ENCODE measurements at regions not wholly inside any gene's neighbourhood (a gene's known extent, or its start where the extent isn't known, plus 50 kb on each side); places are given as distances from the start of the nearest gene placed in this dataset.

DNA sequence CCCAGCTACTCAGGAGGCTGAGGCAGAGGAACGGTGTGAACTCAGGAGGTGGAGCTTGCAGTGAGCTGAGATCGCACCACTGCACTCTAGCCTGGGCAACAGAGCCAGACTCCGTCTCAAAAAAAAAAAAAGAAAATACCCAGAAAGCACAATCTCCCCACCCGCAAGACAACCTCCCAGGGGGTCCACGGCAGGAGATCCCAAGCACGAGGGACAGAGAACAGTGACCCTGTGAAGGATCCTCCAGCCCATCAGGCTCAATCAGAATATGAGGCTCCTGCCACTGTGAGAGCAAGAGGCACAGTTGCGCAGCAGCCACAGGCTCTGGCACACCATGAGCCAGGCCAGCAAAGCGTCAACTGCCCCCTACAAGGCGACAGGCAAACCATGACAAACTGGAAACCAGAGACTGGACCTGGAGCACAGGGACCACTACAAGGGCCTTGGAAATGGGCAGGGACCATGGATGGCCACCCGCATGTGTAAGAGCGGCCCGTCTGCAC, 164.8 kb upstream of the GRK3 start:
- H3K4me1 ChIP-seq (ENCODE audit: control insufficient read depth in 3 of 3, insufficient read depth in 3 of 3, low read length in 3 of 3): peaks cover 28 to 45% (median 40%) of the 10 kb centered on the region in 3 donors

DNA sequence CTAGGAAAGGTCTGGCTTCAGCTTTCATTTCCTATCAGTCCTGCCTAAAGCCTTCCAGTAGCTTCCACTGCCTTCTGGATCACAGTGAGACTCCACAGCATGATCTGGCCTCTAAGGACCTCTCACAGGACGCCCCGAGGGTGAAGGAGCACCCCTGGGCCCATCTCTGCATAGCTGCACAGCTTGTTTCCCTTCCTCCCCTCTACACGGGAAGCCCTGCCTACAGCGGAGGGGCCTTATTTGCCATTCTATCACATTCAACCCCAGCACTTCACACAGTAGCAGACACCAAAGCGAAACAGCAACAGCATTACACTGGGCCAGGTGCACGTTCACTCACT, 162.3 kb upstream of the GRK3 start:
- no peaks in the 10 kb centered on the region for H3K27me3 ChIP-seq (ENCODE audit: control insufficient read depth in 3 of 3, insufficient read depth in 3 of 3, low read length in 3 of 3)
- H3K9ac ChIP-seq (ENCODE audit: low read depth in 1 of 3, low read length in 3 of 3): peak overlapping the region in 1 of 3 donors; percentile 60
- no peaks in the 10 kb centered on the region for H3K36me3 ChIP-seq (ENCODE audit: control insufficient read depth in 3 of 3, insufficient read depth in 3 of 3, low read length in 3 of 3)
- H3K27ac ChIP-seq (ENCODE audit: low read depth, low read length): peak overlapping the region; percentile 71
- H3K4me3 ChIP-seq (ENCODE audit: low read length in 3 of 3): no peak overlapping the region
- peaks cover 30 to 40% (median 34%) of the 10 kb centered on the region in 3 donors for H3K4me1 ChIP-seq (ENCODE audit: control insufficient read depth in 3 of 3, insufficient read depth in 3 of 3, low read length in 3 of 3)
- H3K9me3 ChIP-seq (ENCODE audit: control insufficient read depth in 3 of 3, low read length in 3 of 3): no peaks in the 10 kb centered on the region

More for the DNA sequence above, 164.8 kb upstream of the GRK3 start:
- H3K27me3 ChIP-seq (ENCODE audit: control insufficient read depth in 3 of 3, insufficient read depth in 3 of 3, low read length in 3 of 3): no peaks in the 10 kb centered on the region
- H3K9ac ChIP-seq (ENCODE audit: low read depth in 1 of 3, low read length in 3 of 3): no peak overlapping the region
- H3K9me3 ChIP-seq (ENCODE audit: control insufficient read depth in 3 of 3, low read length in 3 of 3): no peaks in the 10 kb centered on the region
- no peak overlapping the region for H3K4me3 ChIP-seq (ENCODE audit: low read length in 3 of 3)
- no peaks in the 10 kb centered on the region for H3K36me3 ChIP-seq (ENCODE audit: control insufficient read depth in 3 of 3, insufficient read depth in 3 of 3, low read length in 3 of 3)
- H3K27ac ChIP-seq (ENCODE audit: low read depth, low read length): no peak overlapping the region

DNA sequence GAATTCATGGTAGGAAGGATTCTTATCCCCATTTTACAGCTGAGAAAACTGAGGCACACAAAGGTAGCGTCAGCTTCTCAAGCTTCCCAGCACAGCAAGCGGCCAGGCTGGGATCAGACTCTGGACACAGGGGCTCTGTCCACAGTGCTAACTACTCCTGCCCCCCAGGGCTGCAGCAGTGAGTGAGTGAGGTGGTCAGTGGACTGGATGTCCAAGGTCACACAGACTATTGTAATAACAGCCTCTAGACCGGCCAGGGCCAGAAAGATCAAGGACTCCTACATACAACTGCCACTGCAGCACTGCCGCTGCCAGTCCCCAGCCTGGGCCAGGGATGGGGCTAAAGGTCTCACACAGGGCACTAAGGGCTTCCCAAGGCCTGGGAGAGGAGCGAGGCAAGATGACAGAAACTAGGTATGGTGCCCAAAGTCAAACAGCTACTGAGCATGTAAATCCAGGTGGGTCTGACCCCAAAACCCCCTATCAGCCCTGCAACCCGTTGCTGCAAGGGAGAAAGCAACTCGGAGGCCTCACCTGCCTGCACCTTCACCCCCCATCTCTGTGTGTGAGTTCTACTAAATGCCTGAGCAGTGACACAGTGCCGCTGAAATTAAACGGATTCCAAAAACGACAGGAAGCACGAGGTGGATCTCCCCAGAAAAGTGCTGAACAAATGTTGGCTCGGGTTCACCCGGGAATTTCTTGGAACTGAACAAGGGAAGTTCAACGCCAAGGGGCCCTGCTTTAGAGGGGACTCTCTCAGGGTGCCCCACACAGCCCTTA, 161.8 kb upstream of the GRK3 start:
- peak overlapping the region; percentile 71 for H3K27ac ChIP-seq (ENCODE audit: low read depth, low read length)
- no peaks in the 10 kb centered on the region for H3K27me3 ChIP-seq (ENCODE audit: control insufficient read depth in 3 of 3, insufficient read depth in 3 of 3, low read length in 3 of 3)
- peak overlapping the region in 2 of 3 donors; percentile 45 to 60 for H3K9ac ChIP-seq (ENCODE audit: low read depth in 1 of 3, low read length in 3 of 3)
- H3K36me3 ChIP-seq (ENCODE audit: control insufficient read depth in 3 of 3, insufficient read depth in 3 of 3, low read length in 3 of 3): no peaks in the 10 kb centered on the region
- H3K4me3 ChIP-seq (ENCODE audit: low read length in 3 of 3): peak overlapping the region in 2 of 3 donors; percentile 17 to 49
- no peaks in the 10 kb centered on the region for H3K9me3 ChIP-seq (ENCODE audit: control insufficient read depth in 3 of 3, low read length in 3 of 3)
- H3K4me1 ChIP-seq (ENCODE audit: control insufficient read depth in 3 of 3, insufficient read depth in 3 of 3, low read length in 3 of 3): peaks cover 30 to 40% (median 34%) of the 10 kb centered on the region in 3 donors

DNA sequence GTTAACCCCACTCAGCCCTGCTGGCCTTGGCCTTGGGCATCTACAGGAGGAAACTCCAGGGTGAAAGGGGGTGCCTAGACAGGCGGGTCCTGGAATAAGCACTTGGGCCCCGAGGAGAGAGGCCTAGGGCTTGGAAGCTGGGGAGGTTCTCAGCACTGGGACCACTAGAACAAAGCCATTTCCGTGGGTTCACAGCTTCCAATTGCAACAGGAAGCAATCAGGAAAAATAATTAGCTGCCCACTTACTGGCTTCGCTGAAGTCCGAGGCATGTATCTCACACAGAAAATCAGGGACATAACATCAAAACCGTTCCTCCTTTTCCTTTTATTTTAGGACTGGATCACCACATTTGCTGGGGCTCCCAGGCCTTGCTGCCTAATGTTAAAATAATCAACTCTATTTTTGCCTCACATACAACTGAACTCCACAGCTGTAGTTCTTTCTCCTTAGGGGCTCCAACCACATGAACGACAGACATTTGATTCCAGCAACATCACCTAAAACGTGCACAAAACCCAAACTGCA, 161.1 kb upstream of the GRK3 start:
- Histone ChIP-seq H3K9ac (ENCODE audit: low read depth in 1 of 3, low read length in 3 of 3) (peak overlapping the region in 2 of 3 donors; percentile 60 to 69), H3K4me3 (ENCODE audit: low read length in 3 of 3) (peak overlapping the region; percentile 62 to 72 (median 63)), H3K4me1 (ENCODE audit: control insufficient read depth in 3 of 3, insufficient read depth in 3 of 3, low read length in 3 of 3) (peaks cover 30 to 40% (median 34%) of the 10 kb centered on the region in 3 donors), H3K36me3 (ENCODE audit: control insufficient read depth in 3 of 3, insufficient read depth in 3 of 3, low read length in 3 of 3) (no peaks in the 10 kb centered on the region), H3K27me3 (ENCODE audit: control insufficient read depth in 3 of 3, insufficient read depth in 3 of 3, low read length in 3 of 3) (no peaks in the 10 kb centered on the region), H3K27ac (ENCODE audit: low read depth, low read length) (peak overlapping the region; percentile 71), H3K9me3 (ENCODE audit: control insufficient read depth in 3 of 3, low read length in 3 of 3) (no peaks in the 10 kb centered on the region)

DNA sequence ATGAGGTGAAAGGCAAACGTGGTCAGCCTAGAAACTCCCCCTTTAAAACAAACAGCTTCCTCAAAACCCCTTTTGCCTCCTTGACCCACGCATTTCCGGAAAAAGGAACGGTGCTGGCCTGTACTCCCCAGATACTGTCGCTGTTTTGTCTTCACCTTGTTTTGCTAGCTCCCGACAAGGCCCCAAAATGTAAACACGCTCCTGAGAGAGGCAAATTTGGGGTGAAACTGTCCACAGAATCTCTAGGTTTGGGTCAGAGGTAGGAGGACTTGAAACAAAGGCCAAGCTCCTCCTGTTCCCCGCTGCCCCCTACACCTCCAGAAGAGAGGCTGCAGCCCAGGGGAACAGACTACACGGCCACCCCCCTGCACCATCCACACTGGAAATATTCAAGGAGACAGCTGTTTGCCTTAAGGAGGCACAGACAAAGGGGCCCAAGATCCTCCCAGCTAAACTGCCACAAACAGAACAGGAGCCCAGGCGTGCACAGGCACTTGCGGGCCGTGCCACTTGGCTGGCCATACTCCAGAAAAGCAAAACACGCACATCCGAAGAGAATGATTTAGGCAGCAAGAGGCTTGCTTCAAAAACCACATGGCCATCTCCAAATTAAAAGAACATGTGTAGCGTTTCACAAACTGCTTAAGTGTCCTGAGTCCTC, 160.5 kb upstream of the GRK3 start:
- Histone ChIP-seq H3K9me3 (ENCODE audit: control insufficient read depth in 3 of 3, low read length in 3 of 3) (no peaks in the 10 kb centered on the region), H3K36me3 (ENCODE audit: control insufficient read depth in 3 of 3, insufficient read depth in 3 of 3, low read length in 3 of 3) (no peaks in the 10 kb centered on the region), H3K4me1 (ENCODE audit: control insufficient read depth in 3 of 3, insufficient read depth in 3 of 3, low read length in 3 of 3) (peaks cover 30 to 40% (median 34%) of the 10 kb centered on the region in 3 donors), H3K9ac (ENCODE audit: low read depth in 1 of 3, low read length in 3 of 3) (peak overlapping the region in 2 of 3 donors; percentile 69 to 78), H3K27me3 (ENCODE audit: control insufficient read depth in 3 of 3, insufficient read depth in 3 of 3, low read length in 3 of 3) (no peaks in the 10 kb centered on the region), H3K27ac (ENCODE audit: low read depth, low read length) (peak overlapping the region; percentile 71), H3K4me3 (ENCODE audit: low read length in 3 of 3) (peak overlapping the region; percentile 62 to 72 (median 63))

DNA sequence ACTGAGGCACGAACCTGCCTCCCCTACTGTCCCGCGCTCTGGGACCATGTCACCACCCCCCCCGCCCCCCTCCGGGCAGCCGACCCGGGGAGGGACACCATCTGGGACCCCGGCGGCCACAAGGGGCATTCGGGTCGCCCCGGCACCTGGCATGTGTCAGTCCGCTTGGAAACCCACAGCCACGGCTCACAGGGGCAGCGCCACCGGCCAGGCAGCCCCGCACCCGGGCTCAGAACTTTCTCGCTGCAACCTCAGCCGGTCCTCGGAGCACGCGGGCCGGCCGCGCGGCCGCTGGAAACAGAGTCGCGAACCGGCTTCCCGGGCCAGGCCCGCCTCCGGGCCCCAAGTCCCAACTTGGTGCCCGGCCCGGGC, 159.9 kb upstream of the GRK3 start:
- H3K27me3 ChIP-seq (ENCODE audit: control insufficient read depth in 3 of 3, insufficient read depth in 3 of 3, low read length in 3 of 3): no peaks in the 10 kb centered on the region
- H3K27ac ChIP-seq (ENCODE audit: low read depth, low read length): peak overlapping the region; percentile 71
- no peaks in the 10 kb centered on the region for H3K9me3 ChIP-seq (ENCODE audit: control insufficient read depth in 3 of 3, low read length in 3 of 3)
- peaks cover 30 to 40% (median 34%) of the 10 kb centered on the region in 3 donors for H3K4me1 ChIP-seq (ENCODE audit: control insufficient read depth in 3 of 3, insufficient read depth in 3 of 3, low read length in 3 of 3)
- H3K4me3 ChIP-seq (ENCODE audit: low read length in 3 of 3): peak overlapping the region; percentile 62 to 72 (median 63)
- no peaks in the 10 kb centered on the region for H3K36me3 ChIP-seq (ENCODE audit: control insufficient read depth in 3 of 3, insufficient read depth in 3 of 3, low read length in 3 of 3)
- peak overlapping the region in 2 of 3 donors; percentile 69 to 78 for H3K9ac ChIP-seq (ENCODE audit: low read depth in 1 of 3, low read length in 3 of 3)

DNA sequence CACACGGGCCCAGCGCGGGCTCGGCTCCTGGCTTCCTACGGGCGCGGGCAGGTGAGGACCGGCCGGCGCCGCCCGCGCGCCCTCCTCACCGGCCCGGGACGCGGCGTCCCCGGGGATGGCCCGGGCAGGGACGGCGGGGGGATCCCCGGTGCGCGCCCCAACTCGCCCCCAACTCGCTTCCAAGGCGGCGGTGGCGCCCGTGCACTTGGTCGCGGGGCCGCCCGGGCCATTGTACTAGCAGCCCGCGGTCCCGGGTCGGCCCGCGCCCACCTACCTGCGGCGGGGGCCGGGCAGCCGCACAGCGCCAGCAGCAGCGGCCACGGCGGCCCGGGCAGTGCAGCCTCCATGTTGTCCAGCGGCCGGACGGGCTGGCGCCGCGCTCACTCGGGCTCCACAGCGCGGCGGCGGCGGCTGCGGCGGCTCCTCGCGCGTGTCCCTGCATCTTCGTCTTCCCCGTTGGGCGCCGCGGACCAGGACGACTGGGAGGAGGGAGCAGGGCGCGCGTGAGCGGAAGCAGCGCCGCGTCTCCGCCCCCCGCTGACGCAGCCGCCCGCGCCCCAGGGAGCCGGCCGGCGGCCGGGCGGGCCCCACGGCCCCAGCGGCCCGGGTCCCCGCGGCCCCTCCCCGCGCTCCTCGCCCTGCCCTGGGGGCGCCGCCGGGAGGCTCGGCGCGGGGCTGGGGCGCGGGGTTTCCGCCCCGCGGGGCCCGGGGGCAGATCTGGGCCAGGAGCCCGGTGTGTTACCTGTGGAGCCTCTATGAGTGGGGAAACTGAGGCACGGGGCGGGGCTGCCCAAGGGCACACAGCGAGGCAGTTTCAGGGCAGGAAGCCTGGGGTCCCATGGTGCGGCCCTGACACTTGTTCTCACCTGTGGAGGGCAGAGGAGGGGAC, 159.3 kb upstream of the GRK3 start:
- Histone ChIP-seq H3K9me3 (ENCODE audit: control insufficient read depth in 3 of 3, low read length in 3 of 3) (no peaks in the 10 kb centered on the region), H3K36me3 (ENCODE audit: control insufficient read depth in 3 of 3, insufficient read depth in 3 of 3, low read length in 3 of 3) (no peaks in the 10 kb centered on the region), H3K4me1 (ENCODE audit: control insufficient read depth in 3 of 3, insufficient read depth in 3 of 3, low read length in 3 of 3) (peaks cover 30 to 40% (median 34%) of the 10 kb centered on the region in 3 donors), H3K9ac (ENCODE audit: low read depth in 1 of 3, low read length in 3 of 3) (peak overlapping the region; percentile 57 to 78 (median 69)), H3K27me3 (ENCODE audit: control insufficient read depth in 3 of 3, insufficient read depth in 3 of 3, low read length in 3 of 3) (no peaks in the 10 kb centered on the region), H3K4me3 (ENCODE audit: low read length in 3 of 3) (peak overlapping the region; percentile 63 to 72 (median 66)), H3K27ac (ENCODE audit: low read depth, low read length) (peak overlapping the region; percentile 71)

DNA sequence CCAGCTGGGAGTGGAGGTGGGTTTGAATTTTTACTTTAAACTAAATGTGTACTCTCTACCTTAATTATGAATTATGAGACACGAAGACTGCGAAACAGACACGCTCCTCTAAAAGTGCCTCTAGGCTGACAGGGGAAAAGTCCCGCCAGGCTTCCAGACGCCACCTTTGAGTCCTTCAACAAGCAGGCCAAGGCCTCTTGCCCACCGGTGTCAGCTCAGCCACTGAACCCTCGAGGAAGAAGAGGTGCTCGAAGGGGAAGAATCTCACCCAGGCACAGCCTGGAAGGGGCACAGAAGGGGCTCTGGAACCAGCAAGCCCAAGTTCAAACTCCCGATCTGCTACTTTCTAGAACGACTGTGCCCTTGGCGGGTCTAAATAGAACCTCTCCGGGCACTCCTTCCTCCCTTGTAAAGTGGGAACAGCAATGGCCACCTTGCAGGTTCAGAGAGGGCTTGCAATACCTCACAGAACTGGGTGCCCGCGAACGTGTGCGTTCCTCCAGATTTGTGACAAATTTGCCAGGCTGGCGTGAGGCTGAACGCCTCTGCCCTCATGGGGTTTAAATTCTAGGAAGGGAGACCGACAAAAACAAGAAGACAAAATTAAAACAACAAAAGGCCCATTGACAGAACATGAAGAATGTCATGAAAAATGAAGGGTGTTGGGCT, 158.5 kb upstream of the GRK3 start:
- Histone ChIP-seq H3K4me1 (ENCODE audit: control insufficient read depth in 3 of 3, insufficient read depth in 3 of 3, low read length in 3 of 3) (peaks cover 26 to 34% (median 28%) of the 10 kb centered on the region in 3 donors), H3K9ac (ENCODE audit: low read depth in 1 of 3, low read length in 3 of 3) (peak overlapping the region; percentile 57 to 78 (median 64))

More for the DNA sequence above, 158.5 kb upstream of the GRK3 start:
- H3K36me3 ChIP-seq (ENCODE audit: control insufficient read depth in 3 of 3, insufficient read depth in 3 of 3, low read length in 3 of 3): no peaks in the 10 kb centered on the region
- no peaks in the 10 kb centered on the region for H3K9me3 ChIP-seq (ENCODE audit: control insufficient read depth in 3 of 3, low read length in 3 of 3)
- H3K27ac ChIP-seq (ENCODE audit: low read depth, low read length): peak overlapping the region; percentile 70
- H3K4me3 ChIP-seq (ENCODE audit: low read length in 3 of 3): peak overlapping the region; percentile 63 to 72 (median 66)
- no peaks in the 10 kb centered on the region for H3K27me3 ChIP-seq (ENCODE audit: control insufficient read depth in 3 of 3, insufficient read depth in 3 of 3, low read length in 3 of 3)

All from skeletal muscle tissue (tissue), 3 donors.